SW480 (cell line): ENCODE measurements at regions not wholly inside any gene's neighbourhood (a gene's known extent, or its start where the extent isn't known, plus 50 kb on each side); places are given as distances from the start of the nearest gene placed in this dataset.
A peak's percentile ranks its signal among the peaks of the same experiment; 100 is the strongest.

ENCODE experiments used
- DNase-seq: peaks from one replicate; pipeline ENCODE4 v3.0.0-alpha.2; 2016; ENCODE audit warnings: low spot score

DNA sequence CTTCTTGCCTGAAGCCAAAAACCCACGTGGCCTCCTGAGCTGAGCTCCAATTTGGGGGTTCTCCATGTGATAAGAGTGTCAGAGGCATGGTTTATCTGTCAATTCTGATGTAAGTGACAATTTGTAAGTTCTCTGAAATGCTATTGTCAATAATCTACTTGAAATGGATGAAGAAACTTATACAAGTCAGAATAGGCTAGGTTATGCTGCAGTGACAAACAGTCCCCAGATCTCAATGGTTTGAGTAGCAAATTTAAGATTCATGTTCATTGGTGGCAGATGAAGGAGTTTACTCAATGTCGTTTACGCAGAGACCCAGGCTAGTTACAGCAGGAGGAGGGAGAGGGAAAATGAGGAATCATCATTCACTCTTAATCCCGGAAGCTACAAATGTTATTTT, 352.4 kb downstream of the KIF16B start:
- DNase-seq: no peak

DNA sequence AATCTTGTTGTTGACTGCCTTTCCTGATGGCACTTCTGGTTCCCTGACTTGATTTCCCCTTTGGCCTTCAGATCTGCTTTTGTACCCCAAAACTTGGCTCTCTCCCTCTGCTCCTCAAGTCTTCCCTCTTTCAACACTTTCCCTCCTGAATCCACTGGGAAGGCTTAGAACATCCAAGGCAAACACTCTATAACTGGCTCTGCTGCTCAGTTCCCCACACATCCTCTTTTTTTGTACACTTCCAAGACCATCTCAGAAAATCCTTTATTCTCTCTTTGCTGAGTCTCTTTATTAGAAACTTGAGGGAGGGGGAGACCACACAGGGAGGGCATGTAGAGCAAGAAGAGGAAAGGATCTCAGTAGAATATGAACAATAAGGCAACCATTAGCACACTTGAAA, 354.1 kb downstream of the KIF16B start:
- DNase-seq: no peak

DNA sequence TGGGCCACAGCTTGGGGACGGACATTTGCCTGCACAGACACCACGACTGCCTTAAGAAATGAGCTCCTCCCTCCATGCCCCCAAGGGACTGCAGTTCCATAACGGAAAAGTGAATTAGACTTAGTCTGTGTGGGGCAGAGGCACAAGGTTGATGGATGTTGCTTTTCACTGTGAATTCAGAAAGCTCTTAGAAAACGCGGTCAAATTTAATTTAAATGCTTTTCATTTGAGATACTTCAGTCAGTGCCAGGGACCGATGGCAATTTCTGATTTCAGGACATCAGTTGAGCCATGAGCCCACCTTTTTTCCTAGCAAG, 356.4 kb downstream of the KIF16B start:
- no peak for DNase-seq

DNA sequence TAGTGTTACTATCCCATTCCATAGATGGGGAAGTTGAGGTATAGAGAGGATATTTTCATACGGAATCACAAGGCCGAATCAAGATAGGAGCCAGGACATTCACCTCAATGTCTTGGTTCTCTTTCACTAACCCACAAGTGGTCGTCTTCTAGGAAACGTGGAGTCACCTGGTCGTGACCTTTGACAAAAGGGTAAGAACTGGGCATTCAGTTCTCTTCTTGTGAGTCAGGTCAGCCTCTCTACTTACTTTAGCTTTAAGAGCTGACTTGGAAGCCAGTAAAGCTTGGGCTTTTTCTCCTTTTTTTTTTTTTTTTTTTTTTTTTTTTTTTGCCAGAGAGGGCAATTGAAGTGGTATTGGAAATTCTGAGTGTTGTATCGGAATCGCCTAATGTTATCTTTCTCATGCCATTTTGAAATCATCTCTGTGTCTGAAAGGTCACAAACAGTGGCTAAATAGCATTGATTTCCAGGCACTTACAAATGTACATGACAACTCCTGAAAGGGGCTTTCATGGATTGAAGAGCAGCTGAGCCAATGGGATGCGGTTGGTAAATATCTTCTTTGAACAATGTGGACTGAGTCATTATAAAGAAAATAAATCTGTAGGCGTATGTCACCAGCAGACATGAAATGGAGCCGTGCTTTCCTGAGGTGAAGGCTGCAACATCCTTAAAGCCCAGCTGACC, 356.9 kb downstream of the KIF16B start:
- DNase-seq: peak; percentile 47

DNA sequence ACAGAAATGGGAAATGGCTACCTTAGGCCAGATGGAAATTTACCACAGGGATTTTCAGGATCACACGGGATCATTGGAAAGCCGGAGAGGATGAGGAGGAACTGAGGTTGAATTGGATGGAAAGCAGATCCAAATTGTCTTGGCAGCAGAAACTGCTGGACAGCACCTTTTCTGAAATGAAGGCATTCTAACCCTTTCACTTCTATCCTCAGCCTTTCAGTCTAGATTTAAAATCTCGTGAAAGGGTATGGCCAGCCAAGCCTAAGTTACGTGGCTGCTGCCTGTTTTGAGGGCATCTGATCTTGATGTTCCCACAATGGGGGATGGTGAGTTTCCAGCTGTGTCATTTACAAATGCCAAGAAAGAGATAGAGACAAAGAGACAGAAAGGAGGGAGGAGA, 358.2 kb downstream of the KIF16B start:
- DNase-seq: no peak

DNA sequence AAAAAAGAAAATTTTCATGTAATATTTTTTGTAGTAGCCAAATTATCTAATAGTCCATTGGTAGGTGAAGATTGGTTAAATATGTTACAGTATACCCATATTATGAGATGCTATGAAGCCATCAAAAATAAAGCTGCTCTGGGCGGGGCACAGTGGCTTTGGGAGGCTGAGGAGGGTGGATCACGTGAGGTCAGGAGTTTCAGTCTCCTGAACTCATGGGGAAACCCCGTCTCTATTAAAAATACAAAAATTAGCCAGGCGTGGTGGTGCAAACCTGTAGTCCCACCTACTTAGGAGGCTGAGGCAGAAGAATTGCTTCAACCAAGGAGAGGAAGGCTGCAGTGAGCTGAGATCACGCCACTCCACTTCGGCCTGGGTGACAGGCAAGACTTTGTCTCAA, 360.5 kb downstream of the KIF16B start:
- no peak for DNase-seq

DNA sequence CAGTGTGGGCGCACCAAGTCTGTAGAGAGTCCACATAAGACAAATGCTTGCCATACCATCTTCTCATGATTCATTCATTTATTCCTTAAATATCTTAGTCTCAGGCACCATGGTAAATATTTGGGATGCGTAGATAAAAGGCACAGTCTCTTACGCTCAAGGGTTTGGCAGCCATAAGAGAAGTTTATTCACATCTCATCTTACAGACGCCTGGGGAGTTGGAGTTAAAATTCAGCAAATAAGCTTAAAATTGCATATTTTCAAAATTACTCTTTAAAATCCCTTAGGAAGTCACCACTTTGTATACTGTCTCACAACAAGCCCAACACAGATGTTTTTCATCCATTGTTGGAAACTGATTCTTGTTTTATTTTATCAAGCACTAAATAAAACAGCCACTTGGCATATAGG, 363.3 kb downstream of the KIF16B start:
- no peak for DNase-seq

DNA sequence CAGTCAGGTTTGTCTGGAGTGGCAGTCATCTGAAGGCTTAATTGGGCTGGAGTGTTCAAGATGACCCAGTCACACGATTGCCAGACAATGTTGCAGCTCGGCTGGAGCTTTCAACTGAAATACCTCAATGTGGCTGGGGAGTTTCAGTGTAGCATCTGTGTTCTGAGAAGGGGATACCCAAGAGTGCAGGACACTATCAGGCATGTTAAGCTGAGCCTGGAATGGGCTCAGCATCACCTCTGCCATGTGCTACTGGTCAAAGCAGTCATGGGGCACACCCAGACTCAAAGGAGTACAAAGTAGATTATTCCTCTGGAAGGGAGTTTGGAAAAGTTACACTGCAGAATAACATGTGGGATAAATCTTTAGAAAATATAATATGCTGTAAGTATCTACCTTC, 363.9 kb downstream of the KIF16B start:
- no peak for DNase-seq

DNA sequence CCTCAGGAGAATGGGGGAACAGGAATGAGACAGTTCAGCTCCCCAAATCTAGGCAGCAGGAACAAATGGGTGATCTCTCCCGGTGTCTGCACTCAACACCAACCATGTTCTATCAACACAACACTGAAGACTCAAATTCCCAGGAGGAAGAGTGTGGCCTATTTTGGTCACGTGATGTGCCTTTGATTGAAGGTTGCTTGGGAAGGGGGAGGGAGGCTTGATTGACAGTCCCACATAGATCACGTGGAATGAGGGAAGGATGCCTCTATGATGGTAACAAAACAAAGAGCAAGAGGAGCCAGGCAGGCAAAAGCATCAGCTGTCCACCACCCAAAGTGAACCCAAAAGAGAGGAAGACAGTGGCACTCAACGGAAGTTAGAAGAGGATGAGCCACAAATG, 364.8 kb downstream of the KIF16B start:
- no peak for DNase-seq

DNA sequence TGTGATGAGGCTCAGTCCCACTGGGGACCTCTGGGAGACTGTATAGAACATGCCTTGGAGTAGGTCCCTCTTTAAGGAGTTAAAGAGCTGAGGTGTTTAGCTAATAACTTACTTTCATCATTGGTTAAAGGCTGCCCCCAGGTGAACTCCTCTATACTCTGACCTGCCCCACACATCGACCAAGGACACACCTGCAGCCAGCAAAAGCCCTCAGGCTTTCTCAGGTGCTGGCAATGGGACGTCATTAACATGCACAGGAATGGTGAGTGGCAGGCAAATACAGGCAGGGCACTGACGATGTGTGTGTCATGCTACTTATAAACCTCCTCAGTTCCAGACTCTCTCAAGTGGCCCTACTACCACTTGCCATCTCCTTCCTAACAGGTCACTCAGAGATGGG, 366.4 kb downstream of the KIF16B start:
- DNase-seq: no peak

DNA sequence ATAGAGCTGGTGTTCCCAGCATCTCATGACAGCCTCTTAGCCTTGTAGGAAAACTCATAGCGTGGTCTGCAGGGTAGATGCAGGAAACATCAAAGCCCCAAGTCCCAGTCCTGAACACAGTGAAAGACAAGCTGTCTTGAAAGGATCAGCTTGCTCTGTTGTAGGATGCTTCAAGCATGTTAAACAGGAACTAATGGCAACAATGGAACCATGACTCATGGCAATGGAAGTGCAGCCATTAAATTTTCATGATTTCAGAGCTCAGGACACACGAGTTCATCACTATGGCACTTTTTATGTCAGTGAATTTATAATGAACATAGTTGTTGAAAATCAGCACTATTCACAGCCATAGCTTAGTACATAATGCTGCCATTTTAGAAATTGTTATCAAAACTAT, 367.7 kb downstream of the KIF16B start:
- no peak for DNase-seq

DNA sequence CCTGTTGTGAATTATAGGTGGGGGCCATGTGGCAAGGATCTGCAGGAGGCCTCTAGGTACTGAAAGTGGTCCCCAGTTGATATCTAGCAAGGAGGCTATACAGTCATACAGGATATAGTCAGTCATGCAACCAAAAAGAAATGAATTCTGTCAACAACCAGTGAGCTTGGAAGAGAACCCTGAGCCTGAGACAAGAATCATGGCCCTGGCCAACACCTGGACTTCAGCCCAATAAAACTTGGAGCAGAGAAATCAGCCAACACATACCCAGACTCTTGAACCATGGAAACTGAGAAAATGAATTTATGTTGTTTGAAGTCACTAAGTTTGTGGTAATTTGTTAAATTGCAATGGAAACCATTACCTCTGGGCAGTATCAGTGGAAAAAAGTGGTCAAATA, 370.2 kb downstream of the KIF16B start:
- no peak for DNase-seq

DNA sequence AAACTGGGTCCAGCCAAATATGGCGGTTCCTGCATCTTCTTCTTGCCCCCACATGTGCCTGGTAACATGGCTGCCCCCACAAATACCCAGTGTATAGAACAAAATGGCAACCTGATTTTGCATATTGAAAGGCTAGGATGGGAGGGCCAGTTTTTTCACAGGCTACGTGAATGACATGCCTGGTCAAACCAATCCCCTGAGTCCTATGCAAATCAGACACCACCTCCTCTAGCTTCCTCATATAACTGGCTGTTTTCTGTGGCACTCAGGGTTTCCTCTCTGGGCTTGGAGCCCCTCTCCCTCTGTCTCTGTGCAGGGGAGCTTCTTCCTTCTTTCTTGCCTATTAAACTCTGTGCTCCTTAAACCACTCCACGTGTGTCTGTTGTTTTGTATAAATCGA, 372.1 kb downstream of the KIF16B start:
- DNase-seq: no peak

DNA sequence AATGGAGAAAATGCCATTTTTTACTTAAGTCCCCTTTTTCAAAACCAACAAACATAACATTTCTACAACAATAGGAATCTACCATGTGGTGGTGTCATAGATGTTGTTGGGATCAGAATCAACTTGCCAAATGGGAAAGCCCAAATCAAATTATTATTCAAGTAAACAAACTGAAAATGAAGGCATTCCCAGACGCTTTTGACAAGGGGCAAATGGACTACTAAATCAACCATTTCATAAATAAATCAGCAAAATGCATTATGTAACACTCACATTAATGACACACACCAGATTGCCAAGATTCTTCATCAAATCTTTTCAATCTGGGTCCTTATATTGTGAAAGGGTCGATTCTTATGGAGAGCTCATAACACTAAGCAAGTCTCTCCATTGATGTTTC, 375.6 kb downstream of the KIF16B start:
- no peak for DNase-seq

DNA sequence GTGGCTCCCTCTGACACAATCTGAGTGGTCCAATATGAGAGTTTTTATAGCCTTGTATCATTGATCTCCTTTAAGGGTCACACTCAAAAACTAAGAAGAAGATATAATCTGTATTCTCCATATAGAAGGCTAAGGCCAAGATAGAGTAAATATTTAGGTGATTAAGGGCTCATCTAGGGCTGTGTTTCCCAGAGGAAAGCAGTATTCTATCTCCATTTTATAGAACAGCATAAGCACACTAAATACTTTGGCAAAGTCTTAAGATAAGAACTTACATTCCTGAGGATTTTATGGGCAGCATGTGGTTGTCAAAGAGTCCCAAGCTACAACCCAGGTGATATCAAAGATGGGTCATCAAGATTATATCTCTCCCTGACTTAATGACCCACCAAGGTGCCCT, 377.6 kb downstream of the KIF16B start:
- DNase-seq: no peak

DNA sequence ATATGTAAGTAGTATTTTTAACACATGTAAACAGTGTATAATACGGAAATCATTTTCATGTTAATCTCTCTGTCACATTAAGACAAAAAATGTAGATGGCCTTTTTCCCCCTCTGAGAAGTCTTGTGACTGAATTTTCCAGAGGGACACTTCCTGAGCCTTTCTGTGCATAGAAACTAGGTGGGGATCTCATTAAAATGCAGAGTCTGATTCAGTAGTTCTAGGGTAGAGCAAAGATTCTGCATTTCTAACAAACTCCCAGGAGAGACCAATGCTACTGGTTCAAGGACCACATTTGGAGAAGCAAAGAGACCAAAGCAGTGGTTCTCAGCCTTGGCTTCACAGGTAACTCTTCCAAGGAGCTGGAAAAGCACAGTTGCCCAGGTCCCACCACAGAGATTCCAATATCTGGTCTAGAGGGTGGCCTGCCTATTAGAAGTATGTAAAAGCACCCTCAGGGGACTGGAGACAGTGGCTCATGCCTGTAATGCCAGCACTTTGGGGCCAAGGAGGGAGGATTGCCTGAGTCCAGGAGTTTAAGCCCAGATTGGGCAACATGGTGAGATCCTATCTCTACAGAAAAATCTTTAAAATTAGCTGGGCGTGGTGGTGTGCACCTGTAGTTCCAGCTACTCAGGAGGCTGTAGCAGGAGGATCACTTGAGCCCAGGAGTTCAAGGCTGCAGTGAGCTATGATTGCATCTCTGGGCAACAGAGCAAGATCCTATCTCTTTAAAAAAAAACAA, 378.5 kb downstream of the KIF16B start:
- DNase-seq: no peak

DNA sequence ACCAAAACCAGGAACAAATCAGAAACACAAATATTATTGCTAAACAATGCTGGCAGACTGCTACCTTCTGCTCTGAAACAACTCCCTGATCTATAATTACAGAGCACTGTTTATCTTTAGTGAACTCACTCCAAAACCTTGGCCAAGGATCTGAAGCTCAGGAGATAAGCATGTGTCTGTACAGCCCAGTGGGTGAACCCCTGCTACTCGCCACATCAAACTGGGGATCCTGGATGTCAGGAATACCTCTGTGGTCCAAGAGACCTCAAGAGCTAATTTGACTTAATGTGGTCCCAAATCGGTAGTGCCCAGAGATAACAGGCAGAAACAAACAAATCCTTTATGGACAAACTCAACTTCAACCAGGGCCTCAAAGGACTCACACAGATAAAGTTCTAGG, 381.8 kb downstream of the KIF16B start:
- peak; percentile 86 for DNase-seq

DNA sequence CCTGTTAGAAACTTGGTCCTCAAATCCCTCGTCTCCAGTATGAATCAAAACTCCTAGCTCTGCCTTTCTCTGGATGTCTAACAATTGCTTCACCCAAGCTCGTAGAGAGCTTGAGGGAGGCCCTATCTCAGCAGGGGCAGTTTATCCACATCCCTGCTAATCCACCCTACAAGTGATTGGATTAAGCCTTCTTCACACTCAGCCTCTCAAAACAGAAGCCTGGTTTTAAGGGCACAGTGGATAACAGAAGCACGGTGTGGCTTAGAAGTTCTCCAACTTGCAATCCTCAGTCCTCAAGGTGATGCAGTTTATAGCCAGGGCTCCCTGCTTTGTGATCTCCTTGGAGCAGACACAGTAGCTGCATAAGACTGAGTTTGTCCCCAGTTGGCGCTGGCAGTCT, 383.9 kb downstream of the KIF16B start:
- DNase-seq: no peak

DNA sequence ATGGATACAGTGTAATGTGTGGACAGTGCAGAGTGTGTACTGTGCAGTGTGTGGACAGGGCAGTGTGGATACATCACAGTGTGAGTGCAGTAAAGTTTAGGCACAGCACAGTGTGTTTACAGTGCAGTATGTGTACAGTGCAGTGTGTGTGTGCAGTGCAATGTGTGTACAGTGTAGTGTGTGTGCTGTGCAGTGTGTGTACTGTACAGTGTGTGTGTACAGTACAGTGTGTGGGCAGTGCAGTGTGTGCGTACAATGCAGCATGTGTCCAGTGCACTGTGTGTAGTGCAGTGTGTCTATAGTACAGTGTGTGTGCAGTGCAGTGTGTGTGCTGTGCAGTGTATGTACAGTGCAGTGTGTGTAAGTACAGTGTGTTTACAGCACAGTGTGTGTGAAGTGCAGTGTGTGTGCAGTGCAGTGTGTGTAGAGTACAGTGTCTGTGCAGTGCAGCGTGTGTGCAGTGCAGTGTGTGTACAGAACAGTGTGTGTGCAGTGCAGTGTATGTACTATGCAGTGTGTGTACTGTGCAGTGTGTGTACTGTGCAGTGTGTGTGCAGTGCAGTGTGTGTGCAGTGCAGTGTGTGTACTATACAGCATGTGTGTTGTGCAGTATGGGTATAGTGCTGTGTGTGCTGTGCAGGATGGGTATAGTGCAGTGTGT, 385.2 kb downstream of the KIF16B start:
- no peak for DNase-seq

DNA sequence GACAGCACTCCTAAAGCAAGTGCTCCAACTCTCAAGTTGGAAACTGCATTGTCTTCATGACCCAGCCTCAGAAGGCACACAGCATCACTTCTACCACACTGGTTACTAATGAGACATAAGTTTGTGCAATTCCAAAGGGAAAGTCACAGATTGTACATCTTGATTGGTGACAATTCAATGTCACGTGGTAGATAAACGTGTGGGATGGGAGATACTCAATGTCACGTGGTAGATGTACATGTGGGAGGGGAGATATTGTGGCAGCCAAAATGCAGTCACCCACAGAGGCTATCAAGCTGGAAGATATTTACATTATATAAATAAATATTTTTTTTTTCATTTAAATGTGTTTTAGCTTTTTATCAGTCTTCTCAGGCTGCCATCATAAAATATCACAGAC, 393.3 kb downstream of the KIF16B start:
- no peak for DNase-seq

DNA sequence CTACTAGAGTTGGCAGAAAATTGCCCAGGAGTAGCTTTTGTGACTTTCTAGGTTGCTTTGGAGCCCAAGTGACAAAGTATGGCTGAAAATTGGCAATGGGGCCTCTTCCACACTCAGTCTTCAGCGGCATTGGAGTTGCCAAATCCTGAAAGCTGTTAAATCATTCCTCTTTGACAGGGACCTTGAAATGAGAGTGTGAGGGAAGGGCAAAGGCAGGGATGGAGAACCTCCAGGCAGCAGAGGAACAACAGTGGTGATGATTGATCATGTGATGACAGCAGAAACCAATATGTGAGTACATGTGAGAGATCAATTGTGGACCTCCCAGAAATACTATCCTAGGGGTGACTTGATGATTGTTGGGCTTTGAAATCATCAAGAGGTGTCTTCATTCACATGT, 393.9 kb downstream of the KIF16B start:
- DNase-seq: no peak

DNA sequence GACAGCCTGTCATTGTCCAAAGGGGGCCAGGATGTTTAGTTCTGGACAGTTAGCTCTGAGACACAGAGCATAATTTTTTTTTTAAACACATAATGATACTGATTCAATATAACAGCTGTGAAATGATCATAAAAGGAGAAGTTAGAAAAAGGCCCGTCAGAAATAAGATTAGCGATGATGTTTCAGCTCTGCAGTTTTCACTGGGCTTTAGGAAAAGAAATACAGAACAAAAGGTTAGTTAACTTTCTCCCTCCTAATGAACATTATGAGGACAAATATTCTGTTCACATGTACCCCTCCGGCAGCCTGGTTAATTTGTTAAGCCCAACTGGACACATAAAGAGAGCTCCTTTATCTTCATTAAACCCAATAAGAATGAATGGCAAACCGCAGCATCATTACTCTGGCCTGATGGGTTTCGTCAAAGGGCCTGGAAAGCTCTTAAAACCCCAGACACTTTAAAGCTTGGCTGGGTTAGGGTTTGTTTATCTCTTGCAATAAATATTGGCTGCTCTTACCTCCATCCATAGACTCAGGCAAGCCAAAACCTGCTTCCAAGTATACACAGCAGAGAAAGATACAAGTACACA, 394.6 kb downstream of the KIF16B start:
- no peak for DNase-seq

DNA sequence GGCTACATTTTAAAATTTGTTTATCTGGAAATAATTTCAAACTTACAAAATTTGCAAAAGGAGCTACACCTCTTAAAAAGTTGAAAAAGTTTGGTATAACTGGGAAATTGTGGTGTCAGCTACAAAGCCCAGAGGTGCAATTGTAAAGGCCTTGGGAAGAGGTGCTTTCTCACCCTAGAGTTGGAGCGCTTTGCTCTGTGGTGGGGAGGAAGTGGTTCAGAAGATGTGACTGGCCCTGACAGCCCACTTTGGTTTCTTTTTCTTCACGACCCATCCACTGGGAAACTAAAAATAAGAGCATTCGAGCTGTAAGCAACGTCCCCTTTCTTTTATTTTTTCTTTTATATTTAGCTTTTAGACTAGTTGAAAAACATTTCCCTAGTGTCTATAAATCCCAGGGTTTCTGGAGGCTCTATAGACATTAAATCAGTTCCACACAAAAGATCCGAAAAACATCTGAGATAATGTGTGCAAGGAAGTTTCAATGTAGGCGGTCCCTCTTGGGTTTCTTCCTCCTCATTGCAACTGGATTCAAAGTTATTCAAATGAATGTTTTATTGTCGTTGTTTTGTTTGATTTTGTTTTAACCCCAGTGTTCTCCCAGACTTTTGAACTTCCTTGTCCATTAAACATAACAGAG, 397.8 kb downstream of the KIF16B start:
- no peak for DNase-seq
